GM20431 (cell line): ENCODE measurements at regions not wholly inside any gene's neighbourhood (a gene's known extent, or its start where the extent isn't known, plus 50 kb on each side); places are given as distances from the start of the nearest gene placed in this dataset.

Experiments used
- in situ Hi-C: fragments of 300-500 bp; cut with MseI, MboI; formaldehyde crosslinking; loops from one replicate; pipeline ENCODE4 v1.15.0; 2020; ENCODE audit warnings: low sequenced_read_pairs; ENCODE audit not compliant: unreplicated experiment

GRCh38 chr18:60445341-60445740 is 72.8 kb upstream of the MC4R start:
- in situ Hi-C loops = no loop called here

DNA sequence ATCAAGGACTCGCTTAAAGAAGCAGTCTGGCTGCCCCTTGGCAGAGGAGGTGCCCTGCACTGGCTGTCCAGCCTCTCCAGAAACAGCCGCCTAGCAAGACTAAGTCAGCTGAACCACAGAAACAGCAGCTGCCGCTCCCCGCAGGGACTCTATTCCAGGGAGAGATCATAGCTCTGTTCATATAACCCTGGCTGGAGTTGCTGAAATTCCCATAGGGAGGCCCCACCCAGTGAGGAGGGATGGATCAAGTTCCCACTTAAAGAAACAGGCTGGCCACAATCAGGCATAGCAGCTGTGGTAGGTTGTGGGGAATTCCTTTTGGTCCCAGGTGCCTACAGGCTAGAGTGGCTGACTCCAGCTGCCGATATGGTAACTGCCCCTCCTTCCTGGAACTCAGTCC is 74.2 kb upstream of the MC4R start:
- in situ Hi-C loops = no loop called here

GRCh38 chr18:60448487-60449267 is 76.1 kb upstream of the MC4R start:
- in situ Hi-C loops = no loop called here

DNA sequence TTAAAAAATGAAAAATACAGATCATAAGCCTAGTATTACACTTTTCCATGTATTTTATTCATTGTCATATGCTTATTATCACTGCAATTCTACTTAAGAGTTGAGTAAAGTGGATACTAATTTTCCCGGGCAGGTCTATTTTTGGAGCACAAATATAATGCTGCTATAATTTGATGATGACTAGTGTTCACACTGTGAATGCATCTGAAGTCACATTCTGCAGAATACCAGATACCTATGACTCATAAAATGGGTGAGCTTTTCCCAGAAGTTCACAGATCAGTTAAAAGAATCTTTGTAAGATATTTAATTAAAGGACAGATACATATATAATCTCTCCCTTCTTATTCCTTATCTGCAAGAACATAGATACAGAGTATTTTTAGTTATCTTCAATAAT is 79.8 kb upstream of the MC4R start:
- in situ Hi-C loops = no loop called here

DNA sequence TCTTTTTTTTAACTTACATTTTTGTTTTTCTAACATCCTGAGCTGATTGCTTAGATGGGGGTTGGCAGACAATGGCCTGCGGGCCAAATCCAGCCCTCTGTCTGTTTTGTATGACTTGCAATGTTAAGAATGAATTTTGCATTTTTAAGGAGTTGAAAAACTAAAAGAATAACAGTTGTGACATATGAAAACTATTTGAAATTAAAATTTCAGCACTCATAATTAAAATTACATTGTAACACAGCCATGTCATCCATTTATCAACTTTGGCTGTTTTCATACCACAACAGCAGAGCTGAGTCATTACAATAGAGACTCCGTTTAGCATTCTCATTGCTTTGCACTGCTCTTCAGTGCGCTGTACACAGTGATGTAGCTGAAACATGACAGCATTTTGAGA is 94.1 kb upstream of the MC4R start:
- in situ Hi-C loops = no loop called here

- in situ Hi-C loops = no loop called here
Measured at GRCh38 chr18:60469387-60470100, 97.0 kb upstream of the MC4R start.

DNA sequence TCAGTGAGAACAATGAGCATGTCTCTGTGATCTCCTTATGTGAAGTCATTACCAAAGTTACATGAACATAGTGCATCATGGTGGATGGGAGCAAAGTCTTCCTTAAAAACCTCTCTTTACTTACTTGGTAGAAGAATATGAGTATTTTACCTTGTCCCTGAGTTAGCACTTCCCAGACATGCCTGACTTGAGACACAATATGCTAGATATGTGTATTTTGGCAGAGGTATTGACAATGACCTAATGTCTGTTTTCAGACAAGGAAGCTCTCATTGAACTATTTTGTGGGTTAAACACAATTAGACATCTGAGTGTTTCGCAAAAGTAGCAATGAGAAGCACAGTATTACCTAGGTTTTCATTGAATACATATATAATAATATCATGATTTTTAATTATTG is 99.1 kb upstream of the MC4R start:
- in situ Hi-C loops = no loop called here

- in situ Hi-C loops = no loop called here
Measured at GRCh38 chr18:60485201-60485600, 112.6 kb upstream of the MC4R start.

DNA sequence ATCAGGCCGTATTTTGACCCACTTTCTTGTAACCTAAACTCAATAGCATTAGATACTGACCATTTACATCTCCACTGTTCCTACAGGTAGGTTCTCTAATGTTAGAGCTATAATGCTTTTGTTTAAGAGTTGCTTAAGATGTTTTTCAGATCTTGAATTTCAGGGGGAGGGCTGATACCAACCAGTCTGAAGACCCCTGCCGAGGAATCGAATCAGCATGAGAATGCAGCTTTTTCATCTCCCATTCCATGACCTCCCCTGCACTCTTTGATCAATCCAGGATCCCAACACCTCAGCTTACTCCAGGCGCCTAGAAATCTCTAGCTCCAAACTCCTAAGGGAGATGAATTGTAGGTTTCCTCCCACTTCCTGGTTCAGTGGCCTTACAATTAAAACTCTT is 120.5 kb upstream of the MC4R start:
- in situ Hi-C loops = no loop called here

DNA sequence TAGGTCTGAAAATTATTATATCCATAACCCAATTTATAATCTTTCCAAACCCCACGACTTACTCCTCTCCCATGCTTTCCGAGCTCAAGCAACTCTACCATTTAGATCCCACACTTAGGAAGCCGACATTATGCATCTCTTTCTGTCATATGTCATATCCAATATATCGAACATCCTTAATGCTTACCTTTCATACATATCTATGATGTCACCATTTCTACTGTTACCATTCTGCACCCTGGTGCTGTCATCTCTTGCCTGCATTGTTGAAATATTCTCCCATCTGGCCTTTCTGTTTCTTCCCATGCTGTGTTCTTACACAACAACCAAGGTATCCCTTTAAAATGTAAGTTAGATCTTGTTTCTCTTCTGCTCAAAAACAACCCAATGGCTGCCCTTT is 127.1 kb upstream of the MC4R start:
- in situ Hi-C loops = no loop called here

DNA sequence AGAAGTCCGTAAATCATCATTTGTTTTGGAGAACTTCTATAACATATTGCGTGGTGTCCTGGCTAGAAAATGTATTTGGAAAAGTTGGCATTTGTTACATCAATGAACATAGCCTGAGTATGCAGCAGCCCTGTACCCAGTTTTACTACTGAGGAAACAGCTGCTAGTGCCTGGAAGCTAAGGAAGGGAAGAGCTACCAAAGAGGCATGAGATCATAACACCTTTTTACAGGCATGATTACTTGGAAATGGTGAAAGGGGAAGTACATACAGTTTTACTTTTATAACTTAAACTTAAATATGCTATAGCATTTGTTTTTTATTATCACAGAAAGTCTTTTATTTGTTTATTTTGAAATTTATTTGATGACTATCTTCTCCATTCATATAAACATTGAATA is 128.4 kb upstream of the MC4R start:
- in situ Hi-C loops = no loop called here

GRCh38 chr18:60502591-60502990 is 130.0 kb upstream of the MC4R start:
- in situ Hi-C loops = no loop called here

- in situ Hi-C loops = no loop called here
Measured at GRCh38 chr18:60503199-60503598, 130.6 kb upstream of the MC4R start.

- in situ Hi-C loops = no loop called here
Measured at GRCh38 chr18:60506190-60506589, 133.6 kb upstream of the MC4R start.

DNA sequence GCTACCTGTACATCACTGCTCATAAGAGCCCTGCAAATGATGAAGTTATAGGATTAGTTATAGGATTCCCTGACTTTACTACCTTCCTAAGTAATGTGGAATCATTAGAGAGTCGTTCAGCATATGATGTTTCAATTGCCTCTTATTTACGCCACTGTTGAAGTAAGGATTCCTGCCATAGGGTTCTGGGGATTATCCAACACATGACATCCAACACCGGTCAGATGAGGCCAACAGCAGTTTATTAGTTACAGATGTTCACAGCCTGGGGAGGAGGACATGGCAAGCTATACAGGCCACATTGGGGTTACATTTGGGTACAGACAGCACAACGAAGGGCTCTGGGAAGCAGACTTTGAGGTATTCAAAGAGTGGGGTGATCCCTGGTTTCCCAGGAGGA is 134.1 kb upstream of the MC4R start:
- in situ Hi-C loops = no loop called here

- in situ Hi-C loops = no loop called here
Measured at GRCh38 chr18:60508108-60508507, 135.5 kb upstream of the MC4R start.

DNA sequence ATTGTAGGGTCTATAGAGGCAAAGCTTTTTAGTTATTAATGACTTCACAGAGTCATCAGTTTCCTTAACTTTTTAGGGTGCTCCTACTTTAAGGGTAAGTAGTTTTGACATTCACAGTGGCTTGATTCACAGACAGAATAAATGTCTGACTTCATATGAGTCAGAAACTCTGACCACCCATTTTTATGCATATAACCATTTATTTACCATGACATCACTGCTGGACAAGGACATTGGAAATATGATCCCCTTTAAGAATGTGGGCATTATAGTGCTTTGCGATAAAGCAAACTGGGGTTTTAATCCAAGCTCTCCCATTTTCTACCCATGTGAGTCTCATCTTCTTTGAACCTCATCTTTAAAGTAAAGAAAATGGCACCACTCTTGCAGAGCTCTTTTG is 162.0 kb upstream of the MC4R start:
- in situ Hi-C loops = no loop called here

DNA sequence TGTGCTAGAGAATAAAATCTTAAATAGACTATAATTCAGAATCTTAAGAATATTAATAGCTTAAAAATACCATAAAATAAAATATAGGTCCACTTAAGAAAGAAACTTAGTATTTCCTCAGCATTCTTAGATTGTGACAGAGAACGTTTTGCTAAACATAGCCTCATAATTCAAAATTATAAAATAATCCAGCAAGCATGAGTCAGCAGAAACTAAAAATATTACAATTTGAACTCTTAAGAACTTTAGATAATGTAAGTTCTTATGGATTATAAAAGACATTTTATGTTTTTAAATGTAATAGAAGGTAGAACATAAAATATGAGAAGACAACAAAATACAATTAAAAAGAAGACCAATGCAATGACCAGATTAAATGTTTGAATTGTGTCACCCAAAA is 164.5 kb upstream of the MC4R start:
- in situ Hi-C loops = no loop called here

DNA sequence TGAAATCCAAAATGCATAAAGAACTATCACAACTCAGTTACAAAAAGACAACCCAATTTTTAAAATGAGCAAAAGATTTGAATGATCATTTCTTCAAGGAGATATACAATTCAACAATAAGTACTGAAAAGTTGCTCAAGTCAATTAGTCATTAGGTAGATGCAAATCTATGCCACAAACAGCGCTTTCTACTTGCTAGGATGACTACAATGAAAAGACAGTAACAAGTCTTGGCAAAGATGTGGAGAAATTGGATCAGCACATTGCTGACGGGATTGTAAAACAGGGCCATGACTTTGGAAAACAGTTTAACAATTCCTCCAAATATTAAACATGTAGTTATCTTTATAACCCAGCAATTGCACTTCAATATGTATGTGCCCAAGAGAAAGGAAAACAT is 166.3 kb upstream of the MC4R start:
- in situ Hi-C loops = no loop called here

DNA sequence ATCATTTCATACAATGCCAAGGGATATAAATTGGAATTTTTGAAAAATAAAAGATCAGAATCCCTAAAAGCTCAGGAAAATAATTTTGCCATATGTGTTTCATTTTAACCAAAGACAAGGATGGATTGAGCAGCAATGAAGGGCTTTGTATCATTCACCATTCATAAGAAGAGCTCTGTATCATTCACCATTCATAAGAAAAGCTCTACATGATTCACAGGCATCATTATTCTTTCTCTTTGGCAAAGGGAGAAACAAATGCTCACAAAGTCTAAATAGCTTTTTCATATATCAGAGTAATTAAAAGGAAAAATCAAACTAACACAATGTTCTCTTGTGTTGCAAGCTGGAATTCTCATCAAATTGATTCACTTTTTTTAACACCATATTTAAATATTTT is 169.1 kb upstream of the MC4R start:
- in situ Hi-C loops = no loop called here

- in situ Hi-C loops = no loop called here
Measured at GRCh38 chr18:60543646-60544045, 171.1 kb upstream of the MC4R start.
